Glutamatergic neuron (in vitro differentiated cells): ENCODE measurements at regions not wholly inside any gene's neighbourhood (a gene's known extent, or its start where the extent isn't known, plus 50 kb on each side); places are given as distances from the start of the nearest gene placed in this dataset.
"Not testable (repeated sequence)": the region's sequence is repeated elsewhere in the genome, so short reads cannot be mapped to it uniquely, and the experiment has no call there.

Source experiments
- DNase-seq: peaks from one replicate; pipeline ENCODE4 v3.0.0; 2022
- H3K27ac Mint-ChIP-seq: one replicate; pipeline ENCODE4 v1.8.0; 2020; ENCODE audit warnings: mild to moderate bottlenecking, mixed read lengths, inconsistent platforms; ENCODE audit not compliant: unreplicated experiment
- H3K27me3 Mint-ChIP-seq: one replicate; pipeline ENCODE4 v1.8.0; 2020; ENCODE audit warnings: mild to moderate bottlenecking, moderate library complexity, mixed read lengths, inconsistent platforms; ENCODE audit not compliant: unreplicated experiment
- H3K36me3 Mint-ChIP-seq: one replicate; pipeline ENCODE4 v1.8.0; 2020; ENCODE audit warnings: mild to moderate bottlenecking, mixed read lengths, inconsistent platforms; ENCODE audit not compliant: unreplicated experiment
- H3K4me1 Mint-ChIP-seq: one replicate; pipeline ENCODE4 v1.8.0; 2020; ENCODE audit warnings: mild to moderate bottlenecking, low read depth, mixed read lengths, inconsistent platforms; ENCODE audit not compliant: unreplicated experiment
- H3K4me3 Mint-ChIP-seq: one replicate; pipeline ENCODE4 v1.8.0; 2020; ENCODE audit warnings: mild to moderate bottlenecking, mixed read lengths, inconsistent platforms; ENCODE audit not compliant: unreplicated experiment
- H3K9me3 Mint-ChIP-seq: one replicate; pipeline ENCODE4 v1.8.0; 2020; ENCODE audit warnings: mild to moderate bottlenecking, moderate library complexity, mixed read lengths, inconsistent platforms; ENCODE audit not compliant: unreplicated experiment
- TF ChIP-seq, protein P1 (sequence below): fragments of 200-600 bp; sonication (generic); IDR thresholded peaks from one replicate; pipeline ENCODE4 v1.5.0; 2021; ENCODE audit not compliant: partially characterized antibody, unreplicated experiment

DNA sequence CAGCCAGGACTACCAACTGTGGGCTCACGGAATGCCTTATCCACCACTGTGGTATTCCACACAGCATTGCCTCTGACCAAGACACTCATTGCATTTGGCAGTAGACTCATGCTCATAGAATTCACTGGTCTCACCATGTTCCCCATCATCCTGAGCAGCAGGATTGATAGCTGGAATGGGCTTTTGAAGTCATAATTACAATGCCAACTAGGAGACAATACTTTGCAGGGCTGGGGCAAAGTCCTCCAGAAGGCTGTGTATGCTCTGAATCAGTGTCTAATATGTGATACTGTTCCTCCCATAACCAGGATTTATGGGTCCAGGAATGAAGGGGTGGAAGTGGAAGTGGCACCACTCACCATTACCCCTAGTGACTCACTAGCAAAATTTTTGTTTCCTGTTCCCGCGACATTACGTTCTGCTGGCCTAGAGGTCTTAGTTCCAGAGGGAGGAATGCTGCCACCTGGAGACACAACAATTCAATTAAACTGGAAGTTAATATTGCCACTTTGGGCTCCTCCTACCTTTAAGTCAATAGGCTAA lies 58.6 kb upstream of the CCDC80 start:
- Mint-ChIP-seq H3K27ac (no peak overlapping the region), H3K27me3 (no peaks in the 10 kb centered on the region), H3K36me3 (no peaks in the 10 kb centered on the region), H3K4me3 (no peak overlapping the region), H3K9me3 (no peaks in the 10 kb centered on the region), H3K4me1 (no peaks in the 10 kb centered on the region)
- TF ChIP-seq, protein P1, sequence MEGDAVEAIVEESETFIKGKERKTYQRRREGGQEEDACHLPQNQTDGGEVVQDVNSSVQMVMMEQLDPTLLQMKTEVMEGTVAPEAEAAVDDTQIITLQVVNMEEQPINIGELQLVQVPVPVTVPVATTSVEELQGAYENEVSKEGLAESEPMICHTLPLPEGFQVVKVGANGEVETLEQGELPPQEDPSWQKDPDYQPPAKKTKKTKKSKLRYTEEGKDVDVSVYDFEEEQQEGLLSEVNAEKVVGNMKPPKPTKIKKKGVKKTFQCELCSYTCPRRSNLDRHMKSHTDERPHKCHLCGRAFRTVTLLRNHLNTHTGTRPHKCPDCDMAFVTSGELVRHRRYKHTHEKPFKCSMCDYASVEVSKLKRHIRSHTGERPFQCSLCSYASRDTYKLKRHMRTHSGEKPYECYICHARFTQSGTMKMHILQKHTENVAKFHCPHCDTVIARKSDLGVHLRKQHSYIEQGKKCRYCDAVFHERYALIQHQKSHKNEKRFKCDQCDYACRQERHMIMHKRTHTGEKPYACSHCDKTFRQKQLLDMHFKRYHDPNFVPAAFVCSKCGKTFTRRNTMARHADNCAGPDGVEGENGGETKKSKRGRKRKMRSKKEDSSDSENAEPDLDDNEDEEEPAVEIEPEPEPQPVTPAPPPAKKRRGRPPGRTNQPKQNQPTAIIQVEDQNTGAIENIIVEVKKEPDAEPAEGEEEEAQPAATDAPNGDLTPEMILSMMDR, result no peak
- DNase-seq, result no peak

DNA sequence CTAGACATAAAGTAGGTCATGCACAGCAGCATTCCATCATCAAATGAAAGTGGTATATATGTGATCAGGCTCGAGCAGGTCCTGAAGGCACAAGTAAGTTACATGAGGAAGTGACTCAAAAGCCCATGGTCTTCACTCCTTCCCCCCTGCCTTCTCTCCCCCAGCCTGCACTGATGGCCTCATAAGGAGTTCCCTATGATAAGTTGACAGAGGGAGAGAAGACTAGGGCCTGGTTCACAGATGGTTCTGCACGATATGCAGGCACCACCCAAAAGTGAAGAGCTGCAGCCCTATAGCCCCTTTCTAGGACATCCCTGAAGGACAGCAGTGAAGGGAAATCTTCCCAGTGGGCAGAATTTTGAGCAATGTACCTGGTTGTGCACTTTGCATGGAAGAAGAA lies 57.5 kb upstream of the CCDC80 start:
- not testable (repeated sequence) for DNase-seq, H3K4me1 Mint-ChIP-seq, H3K9me3 Mint-ChIP-seq, H3K27me3 Mint-ChIP-seq, H3K4me3 Mint-ChIP-seq, H3K27ac Mint-ChIP-seq, H3K36me3 Mint-ChIP-seq

DNA sequence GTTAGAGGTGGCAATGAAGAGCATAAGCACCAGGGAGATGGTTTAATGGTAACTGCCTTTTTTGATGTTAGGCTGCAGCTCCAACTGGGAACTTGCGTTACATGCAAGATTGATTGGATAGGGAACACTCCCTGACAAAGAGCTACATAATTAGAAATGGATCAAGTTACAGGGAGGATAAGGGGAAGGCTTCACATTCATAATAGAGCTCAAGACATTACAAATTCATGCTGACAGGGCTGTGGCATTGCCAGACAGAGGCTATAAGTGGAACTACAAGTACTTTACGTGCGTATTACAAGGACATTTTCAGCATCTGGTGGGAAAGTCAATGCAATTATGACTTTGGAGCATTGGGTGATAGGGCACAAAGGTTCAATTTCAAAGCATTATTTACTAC lies 55.3 kb upstream of the CCDC80 start:
- H3K4me3 Mint-ChIP-seq, H3K27ac Mint-ChIP-seq, DNase-seq, H3K4me1 Mint-ChIP-seq, H3K36me3 Mint-ChIP-seq, H3K9me3 Mint-ChIP-seq, H3K27me3 Mint-ChIP-seq: not testable (repeated sequence)

DNA sequence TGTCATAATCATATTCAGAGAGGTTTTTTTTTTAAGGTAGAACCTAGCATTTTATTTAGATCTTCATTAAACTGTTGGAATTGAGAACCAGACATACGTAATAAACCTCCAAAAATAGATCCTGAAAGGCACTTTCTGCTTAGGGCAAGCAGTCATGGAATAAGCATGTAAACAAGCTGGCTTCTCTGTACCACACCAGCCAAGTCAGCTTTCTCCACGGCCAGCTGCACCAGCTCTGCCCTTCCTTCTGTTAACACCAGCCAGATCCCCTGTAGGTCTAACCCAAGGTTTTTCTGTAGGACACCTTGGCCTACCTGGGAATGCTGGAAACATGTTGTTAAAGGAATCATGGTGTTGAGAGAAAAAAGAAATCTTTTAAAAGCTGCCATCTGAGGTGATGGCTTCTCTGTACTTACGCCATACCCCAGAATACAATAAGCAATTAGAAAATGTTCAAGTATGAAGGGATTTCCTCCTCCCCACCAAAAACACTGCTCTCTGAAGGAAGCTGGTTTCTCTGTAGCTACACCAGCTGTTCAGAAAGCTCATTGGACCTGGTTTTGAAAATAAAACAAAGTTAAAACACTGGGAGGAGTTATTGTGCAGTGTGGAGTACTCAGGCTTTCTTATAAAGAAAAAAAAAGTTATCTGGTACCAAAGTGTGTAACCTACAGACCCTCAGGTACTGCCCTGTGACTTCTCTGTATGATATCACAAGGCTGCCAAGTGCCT lies 54.6 kb upstream of the CCDC80 start:
- not testable (repeated sequence) for H3K27ac Mint-ChIP-seq, H3K9me3 Mint-ChIP-seq

DNA sequence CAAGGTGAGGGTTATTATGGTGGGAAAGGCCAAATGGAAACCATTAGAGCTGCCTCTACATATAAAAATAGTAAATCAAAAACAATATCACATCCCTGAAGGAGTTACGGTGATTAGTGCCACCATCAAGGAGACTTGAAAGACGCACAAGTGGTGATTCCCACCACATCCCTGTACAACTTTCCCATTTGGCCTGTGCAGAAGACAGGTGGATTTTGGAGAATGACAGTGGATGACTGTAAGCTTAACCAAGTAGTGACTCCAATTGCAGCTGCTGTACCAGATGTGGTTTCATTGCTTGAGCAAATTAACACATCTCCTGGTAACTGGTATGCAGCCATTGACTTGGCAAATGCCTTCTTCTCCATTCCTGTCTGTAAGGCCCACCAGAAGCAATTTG lies 54.0 kb upstream of the CCDC80 start:
- not testable (repeated sequence) for DNase-seq, H3K4me3 Mint-ChIP-seq, H3K4me1 Mint-ChIP-seq, H3K36me3 Mint-ChIP-seq, H3K27ac Mint-ChIP-seq, H3K27me3 Mint-ChIP-seq, H3K9me3 Mint-ChIP-seq

More for the DNA sequence above, 54.6 kb upstream of the CCDC80 start:
- H3K36me3 Mint-ChIP-seq, DNase-seq, H3K27me3 Mint-ChIP-seq, H3K4me1 Mint-ChIP-seq, H3K4me3 Mint-ChIP-seq: not testable (repeated sequence)

DNA sequence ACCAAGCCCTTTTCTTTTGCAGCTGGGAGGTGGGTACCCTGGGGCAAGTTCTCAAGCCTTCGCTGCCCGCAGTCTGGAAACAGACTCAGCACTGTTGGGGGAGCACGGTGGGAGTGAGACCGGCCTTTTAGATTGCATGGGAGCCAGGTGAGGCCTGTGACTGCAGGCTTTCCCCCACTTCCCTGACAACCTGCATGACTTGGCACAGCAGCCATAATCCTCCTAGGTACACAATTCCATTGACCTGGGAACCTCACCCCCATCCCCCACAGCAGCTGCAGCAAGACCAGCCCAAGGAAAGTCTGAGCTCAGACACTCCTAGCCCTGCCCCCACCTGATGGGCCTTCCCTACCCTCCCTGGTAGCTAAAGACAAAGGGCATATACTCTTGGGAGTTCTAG lies 52.2 kb upstream of the CCDC80 start:
- no peak overlapping the region for H3K4me3 Mint-ChIP-seq
- TF ChIP-seq, protein P1, result no peak
- no peaks in the 10 kb centered on the region for H3K36me3 Mint-ChIP-seq
- H3K27me3 Mint-ChIP-seq, result no peaks in the 10 kb centered on the region
- H3K4me1 Mint-ChIP-seq, result no peaks in the 10 kb centered on the region
- H3K27ac Mint-ChIP-seq, result no peak overlapping the region
- DNase-seq, result no peak
- no peaks in the 10 kb centered on the region for H3K9me3 Mint-ChIP-seq
